Activated CD8-positive, alpha-beta T cell treated with anti-CD3 and anti-CD28 coated beads for 36 hours (primary cell): ENCODE measurements at regions not wholly inside any gene's neighbourhood (a gene's known extent, or its start where the extent isn't known, plus 50 kb on each side); places are given as distances from the start of the nearest gene placed in this dataset.

ENCODE experiments used
- ATAC-seq: fragments of 200-7000 bp; cut with Tn5 transposase; one replicate; pipeline ENCODE4 v1.10.0; 2021; ENCODE audit warnings: mild to moderate bottlenecking, moderate library complexity
- CTCF ChIA-PET: fragments of 350-600 bp; sonication (Branson Sonifier 250); formaldehyde crosslinking; loops from one replicate; lab custom pipeline; 2021; ENCODE audit warnings: antibody characterized with exemption; lab: Charles Lee
- POLR2A ChIA-PET: fragments of 350-600 bp; sonication (Branson Sonifier 250); formaldehyde crosslinking; loops from one replicate; lab custom pipeline; 2021; ENCODE audit warnings: antibody characterized with exemption; lab: Charles Lee
- DNase-seq: peaks from one replicate; pipeline ENCODE4 v3.0.0-alpha.2; 2020
- H3K27ac Mint-ChIP-seq: one replicate; pipeline ENCODE4 v1.8.0; 2021; ENCODE audit warnings: mild to moderate bottlenecking, mixed read lengths
- H3K27me3 Mint-ChIP-seq: one replicate; pipeline ENCODE4 v1.8.0; 2021; ENCODE audit warnings: mixed read lengths
- H3K36me3 Mint-ChIP-seq: one replicate; pipeline ENCODE4 v1.8.0; 2021; ENCODE audit warnings: low read depth, mixed read lengths
- H3K4me1 Mint-ChIP-seq: one replicate; pipeline ENCODE4 v1.8.0; 2021; ENCODE audit warnings: low read depth, mixed read lengths
- H3K4me3 Mint-ChIP-seq: one replicate; pipeline ENCODE4 v1.8.0; 2021; ENCODE audit warnings: mild to moderate bottlenecking, moderate library complexity, mixed read lengths
- H3K9me3 Mint-ChIP-seq: one replicate; pipeline ENCODE4 v1.8.0; 2021; ENCODE audit warnings: mixed read lengths
- CTCF ChIP-seq: fragments of 200-600 bp; IDR thresholded peaks from one replicate; pipeline ENCODE4 v1.8.0; 2022; ENCODE audit warnings: antibody characterized with exemption, mild to moderate bottlenecking
- intact Hi-C: fragments of 100-400 bp; cut with micrococcal nuclease; formaldehyde crosslinking; loops from one replicate; pipeline ENCODE4 v1.10.0; 2022

- Mint-ChIP-seq H3K4me1 (no peaks in the 10 kb centered on the region), H3K27ac (no peak overlapping the region), H3K4me3 (no peak overlapping the region), H3K27me3 (peaks cover 5% of the 10 kb centered on the region), H3K36me3 (no peaks in the 10 kb centered on the region), H3K9me3 (no peaks in the 10 kb centered on the region)
- intact Hi-C loops, result no loop called here
- ChIA-PET POLR2A (no interaction called here), CTCF (no interaction called here)
- TF ChIP-seq CTCF, result no peak
- DNase-seq, result no peak
- no peak for ATAC-seq
Measured at GRCh38 chr5:169431386-169431785, 130.4 kb upstream of the SLIT3 start.

- H3K9me3 Mint-ChIP-seq, result no peaks in the 10 kb centered on the region
- CTCF ChIA-PET, result no interaction called here
- ATAC-seq (no peak), DNase-seq (no peak)
- no peak for TF ChIP-seq CTCF
- H3K4me3 Mint-ChIP-seq, result no peak overlapping the region
- POLR2A ChIA-PET, result no interaction called here
- H3K36me3 Mint-ChIP-seq, result no peaks in the 10 kb centered on the region
- peaks cover 5% of the 10 kb centered on the region for H3K27me3 Mint-ChIP-seq
- intact Hi-C loops, result no loop called here
- no peaks in the 10 kb centered on the region for H3K4me1 Mint-ChIP-seq
- no peak overlapping the region for H3K27ac Mint-ChIP-seq
Measured at GRCh38 chr5:169430671-169431070, 129.7 kb upstream of the SLIT3 start.

GRCh38 chr5:169429044-169429443, 128.1 kb upstream of the SLIT3 start:
- no peaks in the 10 kb centered on the region for H3K4me1 Mint-ChIP-seq
- H3K9me3 Mint-ChIP-seq, result no peaks in the 10 kb centered on the region
- H3K27me3 Mint-ChIP-seq, result peaks cover 5% of the 10 kb centered on the region
- DNase-seq, result no peak
- H3K4me3 Mint-ChIP-seq, result no peak overlapping the region
- intact Hi-C loops, result no loop called here
- no peaks in the 10 kb centered on the region for H3K36me3 Mint-ChIP-seq
- no peak for TF ChIP-seq CTCF
- CTCF ChIA-PET, result no interaction called here
- no peak overlapping the region for H3K27ac Mint-ChIP-seq
- POLR2A ChIA-PET, result no interaction called here
- no peak for ATAC-seq

GRCh38 chr5:169426784-169427183, 125.8 kb upstream of the SLIT3 start:
- Mint-ChIP-seq H3K4me1 (no peaks in the 10 kb centered on the region), H3K27me3 (no peaks in the 10 kb centered on the region), H3K36me3 (no peaks in the 10 kb centered on the region), H3K9me3 (no peaks in the 10 kb centered on the region), H3K4me3 (no peak overlapping the region), H3K27ac (no peak overlapping the region)
- TF ChIP-seq CTCF, result no peak
- CTCF ChIA-PET, result interaction anchor here (1.1 kb wide), 1 partner anchor 37 kb away, joined by 3 read pairs; no protein-coding TSS in a partner anchor
- ATAC-seq (no peak), DNase-seq (no peak)
- intact Hi-C loops, result no loop called here
- POLR2A ChIA-PET, result no interaction called here

- intact Hi-C loops, result no loop called here
- H3K4me1 Mint-ChIP-seq, result no peaks in the 10 kb centered on the region
- H3K36me3 Mint-ChIP-seq, result no peaks in the 10 kb centered on the region
- H3K27me3 Mint-ChIP-seq, result no peaks in the 10 kb centered on the region
- POLR2A ChIA-PET, result no interaction called here
- H3K9me3 Mint-ChIP-seq, result no peaks in the 10 kb centered on the region
- ATAC-seq (no peak), DNase-seq (no peak)
- H3K4me3 Mint-ChIP-seq, result no peak overlapping the region
- CTCF ChIA-PET, result no interaction called here
- H3K27ac Mint-ChIP-seq, result no peak overlapping the region
- TF ChIP-seq CTCF, result no peak
Measured at GRCh38 chr5:169424670-169425378, 123.9 kb upstream of the SLIT3 start.
